Adipocyte (in vitro differentiated cells): ENCODE measurements at regions not wholly inside any gene's neighbourhood (a gene's known extent, or its start where the extent isn't known, plus 50 kb on each side); places are given as distances from the start of the nearest gene placed in this dataset.

ENCODE experiments used
- DNase-seq: peaks from one replicate; pipeline ENCODE4 v3.0.0-alpha.2; 2015; ENCODE audit warnings: low read depth
- H3K27me3 ChIP-seq: replicated peaks from 2 replicates; pipeline ENCODE4 v1.7.0; 2013; ENCODE audit warnings: mild to moderate bottlenecking, low read length, moderate library complexity; ENCODE audit not compliant: control insufficient read depth, insufficient read depth
- H3K36me3 ChIP-seq: 2 replicates; pipeline ENCODE4 v1.7.0; 2013; ENCODE audit warnings: low read length, mild to moderate bottlenecking, moderate library complexity; ENCODE audit not compliant: control insufficient read depth, insufficient read depth, severe bottlenecking
- H3K4me1 ChIP-seq: 2 replicates; pipeline ENCODE4 v1.7.0; 2013; ENCODE audit warnings: mild to moderate bottlenecking, low read length, moderate library complexity; ENCODE audit not compliant: control insufficient read depth, insufficient read depth
- H3K4me3 ChIP-seq: 2 replicates; pipeline ENCODE4 v1.7.0; 2013; ENCODE audit warnings: mild to moderate bottlenecking, low read length, moderate library complexity
- H3K9ac ChIP-seq: 2 replicates; pipeline ENCODE4 v1.7.0; 2013; ENCODE audit warnings: mild to moderate bottlenecking, low read length, moderate library complexity
- H3K9me3 ChIP-seq: 2 replicates; pipeline ENCODE4 v1.7.0; 2013; ENCODE audit warnings: mild to moderate bottlenecking, low read length, moderate library complexity; ENCODE audit not compliant: control insufficient read depth

GRCh38 chr3:116930786-116931185, 221.2 kb downstream of the TUSC7 start:
- Histone ChIP-seq H3K4me1 (peaks cover 4% of the 10 kb centered on the region), H3K4me3 (no peak overlapping the region), H3K9me3 (no peaks in the 10 kb centered on the region), H3K9ac (no peak overlapping the region), H3K36me3 (no peaks in the 10 kb centered on the region), H3K27me3 (no peaks in the 10 kb centered on the region)
- DNase-seq: no peak

- no peak overlapping the region for H3K4me3 ChIP-seq
- H3K9me3 ChIP-seq: peaks cover 20% of the 10 kb centered on the region
- no peaks in the 10 kb centered on the region for H3K27me3 ChIP-seq
- no peak for DNase-seq
- no peak overlapping the region for H3K9ac ChIP-seq
- no peaks in the 10 kb centered on the region for H3K36me3 ChIP-seq
- no peaks in the 10 kb centered on the region for H3K4me1 ChIP-seq
Measured at GRCh38 chr3:116939091-116939490, 229.5 kb downstream of the TUSC7 start.

GRCh38 chr3:116939550-116939949, 230.0 kb downstream of the TUSC7 start:
- no peaks in the 10 kb centered on the region for H3K36me3 ChIP-seq
- peaks cover 20% of the 10 kb centered on the region for H3K9me3 ChIP-seq
- no peaks in the 10 kb centered on the region for H3K4me1 ChIP-seq
- no peak overlapping the region for H3K4me3 ChIP-seq
- no peak for DNase-seq
- no peak overlapping the region for H3K9ac ChIP-seq
- H3K27me3 ChIP-seq: no peaks in the 10 kb centered on the region

GRCh38 chr3:116940719-116941118, 231.1 kb downstream of the TUSC7 start:
- Histone ChIP-seq H3K36me3 (no peaks in the 10 kb centered on the region), H3K4me1 (no peaks in the 10 kb centered on the region), H3K27me3 (no peaks in the 10 kb centered on the region), H3K9me3 (peaks cover 20% of the 10 kb centered on the region), H3K4me3 (no peak overlapping the region), H3K9ac (no peak overlapping the region)
- DNase-seq: no peak

- Histone ChIP-seq H3K9me3 (peaks cover 5% of the 10 kb centered on the region), H3K27me3 (no peaks in the 10 kb centered on the region), H3K9ac (no peak overlapping the region), H3K36me3 (no peaks in the 10 kb centered on the region), H3K4me3 (no peak overlapping the region), H3K4me1 (peaks cover 12% of the 10 kb centered on the region)
- DNase-seq: peak; percentile 52
Measured at GRCh38 chr3:116946376-116946775, 236.8 kb downstream of the TUSC7 start.

GRCh38 chr3:116947148-116947547, 237.6 kb downstream of the TUSC7 start:
- Histone ChIP-seq H3K4me1 (peaks cover 18% of the 10 kb centered on the region), H3K9ac (no peak overlapping the region), H3K9me3 (no peaks in the 10 kb centered on the region), H3K36me3 (no peaks in the 10 kb centered on the region), H3K27me3 (no peaks in the 10 kb centered on the region), H3K4me3 (no peak overlapping the region)
- no peak for DNase-seq

GRCh38 chr3:116947809-116948208, 238.2 kb downstream of the TUSC7 start:
- peak; percentile 35 for DNase-seq
- no peak overlapping the region for H3K4me3 ChIP-seq
- no peaks in the 10 kb centered on the region for H3K9me3 ChIP-seq
- H3K9ac ChIP-seq: no peak overlapping the region
- H3K27me3 ChIP-seq: no peaks in the 10 kb centered on the region
- H3K4me1 ChIP-seq: peaks cover 22% of the 10 kb centered on the region
- H3K36me3 ChIP-seq: no peaks in the 10 kb centered on the region

GRCh38 chr3:116950301-116951055, 240.9 kb downstream of the TUSC7 start:
- no peak for DNase-seq
- Histone ChIP-seq H3K9me3 (no peaks in the 10 kb centered on the region), H3K9ac (no peak overlapping the region), H3K36me3 (no peaks in the 10 kb centered on the region), H3K4me3 (no peak overlapping the region), H3K27me3 (no peaks in the 10 kb centered on the region), H3K4me1 (peaks cover 22% of the 10 kb centered on the region)

GRCh38 chr3:116951610-116952009, 242.0 kb downstream of the TUSC7 start:
- peak; percentile 70 for DNase-seq
- H3K9me3 ChIP-seq: no peaks in the 10 kb centered on the region
- no peaks in the 10 kb centered on the region for H3K36me3 ChIP-seq
- no peaks in the 10 kb centered on the region for H3K27me3 ChIP-seq
- H3K9ac ChIP-seq: no peak overlapping the region
- H3K4me3 ChIP-seq: no peak overlapping the region
- peaks cover 18% of the 10 kb centered on the region for H3K4me1 ChIP-seq

GRCh38 chr3:116958291-116958690, 248.7 kb downstream of the TUSC7 start:
- no peak for DNase-seq
- Histone ChIP-seq H3K9ac (no peak overlapping the region), H3K36me3 (no peaks in the 10 kb centered on the region), H3K9me3 (no peaks in the 10 kb centered on the region), H3K4me1 (peaks cover 4% of the 10 kb centered on the region), H3K27me3 (no peaks in the 10 kb centered on the region), H3K4me3 (no peak overlapping the region)

GRCh38 chr3:116961106-116961505, 251.5 kb downstream of the TUSC7 start:
- H3K27me3 ChIP-seq: no peaks in the 10 kb centered on the region
- H3K36me3 ChIP-seq: no peaks in the 10 kb centered on the region
- peaks cover 4% of the 10 kb centered on the region for H3K4me1 ChIP-seq
- no peaks in the 10 kb centered on the region for H3K9me3 ChIP-seq
- DNase-seq: no peak
- no peak overlapping the region for H3K9ac ChIP-seq
- H3K4me3 ChIP-seq: no peak overlapping the region

GRCh38 chr3:116963802-116964201, 254.2 kb downstream of the TUSC7 start:
- no peaks in the 10 kb centered on the region for H3K9me3 ChIP-seq
- H3K4me3 ChIP-seq: no peak overlapping the region
- peaks cover 4% of the 10 kb centered on the region for H3K4me1 ChIP-seq

More at GRCh38 chr3:116963802-116964201, 254.2 kb downstream of the TUSC7 start:
- Histone ChIP-seq H3K36me3 (no peaks in the 10 kb centered on the region), H3K9ac (no peak overlapping the region), H3K27me3 (no peaks in the 10 kb centered on the region)
- DNase-seq: no peak
